Mucosa of gallbladder (tissue), 1 donor: ENCODE measurements at regions not wholly inside any gene's neighbourhood (a gene's known extent, or its start where the extent isn't known, plus 50 kb on each side); places are given as distances from the start of the nearest gene placed in this dataset.
"Not testable (repeated sequence)": the region's sequence is repeated elsewhere in the genome, so short reads cannot be mapped to it uniquely, and the experiment has no call there.

ENCODE experiments used
- DNase-seq: peaks from one replicate; pipeline ENCODE4 v3.0.0-alpha.2; 2020; ENCODE audit warnings: low spot score
- donor health status: DM: no; HTN: no; CAD: no.

DNA sequence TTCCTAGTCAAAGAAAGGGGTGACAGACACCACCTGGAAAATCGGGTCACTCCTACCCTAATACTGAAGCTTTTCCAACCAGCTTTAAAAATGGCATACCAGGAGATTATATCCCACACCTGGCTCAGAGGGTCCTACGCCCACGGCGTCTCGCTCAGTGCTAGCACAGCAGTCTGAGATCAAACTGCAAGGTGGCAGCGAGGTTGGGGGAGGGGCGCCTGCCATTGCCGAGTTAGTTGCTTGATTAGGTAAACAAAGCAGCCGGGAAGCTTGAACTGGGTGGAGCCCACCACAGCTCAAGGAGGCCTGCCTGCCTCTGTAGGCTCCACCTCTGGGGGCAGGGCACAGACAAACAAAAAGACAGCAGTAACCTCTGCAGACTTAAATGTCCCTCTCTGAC is 127.1 kb downstream of the NXPE2 start:
- DNase-seq: not testable (repeated sequence)

GRCh38 chr11:114811971-114812370 is 133.6 kb downstream of the NXPE2 start:
- no peak for DNase-seq

GRCh38 chr11:114812733-114813132 is 134.4 kb downstream of the NXPE2 start:
- DNase-seq: no peak

DNA sequence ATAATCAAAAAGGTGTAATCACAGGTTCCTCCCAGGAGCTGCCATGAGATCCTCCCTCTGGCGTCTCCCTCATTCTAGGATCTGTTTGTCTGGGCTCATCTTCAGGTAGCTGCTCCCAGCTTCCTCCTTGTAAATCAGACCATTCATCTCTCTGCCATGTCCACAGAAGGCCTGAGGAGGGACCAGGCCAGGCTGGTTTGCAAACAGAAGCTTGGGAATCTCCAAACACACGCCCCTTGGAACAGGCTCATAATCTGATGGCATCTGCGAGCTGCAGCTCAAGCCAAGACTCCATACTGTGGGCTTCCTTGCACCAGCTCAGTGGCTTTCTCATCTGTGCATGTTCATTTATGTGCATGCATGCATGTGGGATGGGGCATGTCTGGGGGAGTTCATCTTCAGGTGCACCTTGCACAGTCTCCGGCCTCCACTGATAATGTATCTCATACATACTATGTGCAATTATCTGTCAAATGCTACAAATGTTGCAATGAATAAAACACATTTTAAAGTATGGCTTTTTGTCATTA is 134.9 kb downstream of the NXPE2 start:
- DNase-seq: no peak

DNA sequence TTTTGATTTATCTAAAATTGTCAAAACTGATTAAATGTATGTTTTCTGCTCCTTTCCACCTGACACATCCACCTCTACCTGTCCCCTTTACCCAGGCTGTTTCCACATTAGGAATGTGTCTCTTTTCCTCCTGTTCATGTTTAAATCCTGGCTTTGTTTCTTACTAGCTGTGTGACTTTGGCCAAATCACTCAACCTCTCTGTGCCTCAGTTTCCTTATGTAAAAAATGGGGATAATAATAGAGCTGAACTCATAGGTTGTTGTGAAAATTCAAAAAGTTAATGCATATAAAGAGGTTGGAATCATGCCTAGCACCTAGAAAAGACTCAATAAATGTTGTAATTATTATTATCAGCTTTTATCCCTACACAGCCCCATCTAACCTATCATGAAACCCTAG is 136.8 kb downstream of the NXPE2 start:
- no peak for DNase-seq

GRCh38 chr11:114815761-114816160 is 137.4 kb downstream of the NXPE2 start:
- no peak for DNase-seq

GRCh38 chr11:114816791-114817190 is 138.5 kb downstream of the NXPE2 start:
- no peak for DNase-seq

- no peak for DNase-seq
Observed at GRCh38 chr11:114818382-114818781, 140.1 kb downstream of the NXPE2 start.

GRCh38 chr11:114819028-114819427 is 140.7 kb downstream of the NXPE2 start:
- no peak for DNase-seq

DNA sequence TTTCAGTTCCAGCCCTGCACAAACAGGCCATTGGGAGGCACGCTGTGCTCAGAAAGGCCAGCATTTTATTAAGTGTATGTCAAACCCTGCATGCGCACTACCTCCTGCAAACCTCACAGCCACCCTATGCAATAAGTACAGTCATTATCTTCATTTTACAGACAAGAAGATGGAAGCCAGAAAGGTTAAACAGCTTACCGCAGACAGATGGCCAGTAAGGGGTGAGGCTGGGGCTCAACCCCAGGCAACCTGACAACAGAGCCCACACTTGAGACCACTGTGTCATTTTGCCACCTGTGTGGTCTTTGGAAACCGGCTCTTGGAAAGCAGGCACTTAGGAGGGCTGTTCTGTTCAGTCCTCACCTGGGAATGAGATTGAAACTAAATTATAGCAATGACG is 142.3 kb downstream of the NXPE2 start:
- DNase-seq: no peak

GRCh38 chr11:114821621-114822412 is 143.5 kb downstream of the NXPE2 start:
- no peak for DNase-seq

- no peak for DNase-seq
Observed at GRCh38 chr11:114826910-114827442, 148.6 kb downstream of the NXPE2 start.

- no peak for DNase-seq
Observed at GRCh38 chr11:114827736-114828135, 149.4 kb downstream of the NXPE2 start.

GRCh38 chr11:114832532-114833125 is 154.3 kb downstream of the NXPE2 start:
- no peak for DNase-seq

GRCh38 chr11:114836161-114836560 is 157.8 kb downstream of the NXPE2 start:
- DNase-seq: no peak

GRCh38 chr11:114844896-114845295 is 166.6 kb downstream of the NXPE2 start:
- DNase-seq: no peak

DNA sequence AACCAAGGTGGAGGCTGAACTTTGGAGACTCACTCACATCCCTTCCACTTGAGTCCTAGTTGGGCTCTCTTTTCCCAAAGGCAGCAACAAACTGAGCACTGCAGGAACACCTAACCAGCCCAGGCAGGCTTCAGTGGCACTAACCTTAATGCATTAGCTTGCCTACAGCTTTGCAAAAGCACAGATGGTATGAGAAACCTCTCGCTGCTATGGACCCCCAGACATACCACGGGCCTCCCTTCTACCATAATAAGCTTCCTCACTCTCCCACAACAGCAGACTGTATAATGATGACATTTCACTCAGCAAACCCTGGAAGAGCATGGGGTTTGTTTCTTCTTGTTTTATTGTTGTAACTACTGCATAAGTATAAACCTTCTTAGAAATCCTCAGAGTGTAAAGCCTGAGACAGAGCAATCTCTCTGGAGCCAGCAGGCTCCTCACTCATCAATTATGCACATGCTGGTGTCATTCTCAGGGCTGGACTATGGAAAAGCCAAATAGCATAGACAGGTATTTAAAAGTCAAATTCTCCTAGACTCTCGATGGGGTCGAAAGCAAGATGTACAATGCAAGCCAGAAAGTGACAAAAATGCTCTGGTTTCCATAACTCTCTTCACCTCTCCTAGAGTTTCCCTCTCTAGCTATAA is 167.6 kb downstream of the NXPE2 start:
- DNase-seq: no peak

DNA sequence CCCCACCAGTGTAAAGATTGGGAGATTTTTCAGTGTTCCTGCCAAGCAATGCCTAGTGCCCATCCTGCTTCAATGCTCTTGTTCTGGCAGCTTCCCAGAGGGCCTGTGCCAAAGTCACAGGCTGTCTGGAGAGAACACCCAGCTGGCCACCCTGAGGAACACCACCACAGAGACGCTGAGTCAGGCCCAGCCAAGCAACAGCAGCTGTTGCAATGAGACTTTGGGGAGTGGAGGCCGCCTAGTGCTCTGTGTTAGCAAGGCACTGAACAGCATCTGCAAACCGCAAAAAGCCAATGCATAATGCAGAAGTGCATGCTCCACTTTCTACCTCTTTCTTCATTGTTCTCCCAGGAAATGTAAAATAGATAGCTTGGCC is 168.1 kb downstream of the NXPE2 start:
- DNase-seq: no peak

GRCh38 chr11:114847306-114847975 is 169.1 kb downstream of the NXPE2 start:
- no peak for DNase-seq

DNA sequence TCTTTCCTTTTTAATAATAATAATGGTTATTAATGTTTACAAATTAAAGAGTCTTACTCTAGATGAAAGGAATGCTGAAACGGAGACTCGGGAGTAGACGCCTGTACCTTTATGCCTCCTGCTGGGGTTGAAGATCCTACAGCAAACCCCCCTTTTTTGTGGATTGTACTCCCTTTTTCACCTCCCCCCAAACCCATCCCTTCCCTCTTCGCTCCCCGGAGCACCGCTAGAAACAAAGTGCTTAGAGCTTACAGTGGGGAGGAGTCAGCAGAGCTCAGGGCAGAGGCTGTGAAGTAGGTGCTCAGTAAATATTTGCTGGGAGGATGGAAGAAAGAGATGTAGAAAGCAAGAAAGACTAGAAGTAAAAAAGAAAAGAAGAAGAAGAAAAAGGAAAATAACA is 169.7 kb downstream of the NXPE2 start:
- no peak for DNase-seq

- DNase-seq: no peak
Observed at GRCh38 chr11:114857281-114857680, 179.0 kb downstream of the NXPE2 start.

DNA sequence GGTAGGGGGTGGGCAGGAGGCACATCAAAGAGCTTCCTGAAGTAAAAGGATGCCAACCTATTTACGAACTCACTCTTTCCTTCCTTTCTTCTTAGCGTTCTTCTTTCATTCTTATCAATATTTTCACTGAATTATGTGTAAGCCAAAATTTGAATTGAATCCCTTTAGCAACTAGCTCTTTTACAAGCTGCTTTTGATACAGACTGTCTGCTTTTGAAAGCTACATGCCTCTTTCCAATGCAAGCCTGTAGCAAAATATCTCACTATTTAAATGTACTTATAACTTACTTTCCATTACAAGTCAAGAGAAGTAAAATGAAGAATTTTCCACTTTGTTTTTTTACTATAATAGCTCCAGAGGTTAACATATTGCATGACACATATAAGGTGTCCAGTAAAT is 186.6 kb downstream of the NXPE2 start:
- no peak for DNase-seq
